DOHH2 (cell line): ENCODE measurements at regions not wholly inside any gene's neighbourhood (a gene's known extent, or its start where the extent isn't known, plus 50 kb on each side); places are given as distances from the start of the nearest gene placed in this dataset.

Experiments used
- H3F3A ChIP-seq: fragments of 200-600 bp; sonication (generic), shearing (Covaris generic); 2 replicates; pipeline ENCODE4 v1.6.0; 2016; ENCODE audit warnings: antibody characterized with exemption, mild to moderate bottlenecking; ENCODE audit not compliant: control insufficient read depth, insufficient read depth
- H3K27ac ChIP-seq: fragments of 200-600 bp; sonication (generic); 2 replicates; pipeline ENCODE4 v1.5.1; 2014; ENCODE audit warnings: low read depth, mild to moderate bottlenecking, low read length, moderate library complexity
- H3K27me3 ChIP-seq: fragments of 200-600 bp; sonication (generic); 2 replicates; pipeline ENCODE4 v1.6.1; 2014; ENCODE audit warnings: mild to moderate bottlenecking, low read length, mixed read lengths; ENCODE audit not compliant: control insufficient read depth
- H3K36me3 ChIP-seq: fragments of 200-600 bp; sonication (generic); 2 replicates; pipeline ENCODE4 v1.6.1; 2014; ENCODE audit warnings: mild to moderate bottlenecking, low read length, moderate library complexity, mixed read lengths; ENCODE audit not compliant: control insufficient read depth
- H3K4me1 ChIP-seq: fragments of 200-600 bp; sonication (generic); 2 replicates; pipeline ENCODE4 v1.6.1; 2014; ENCODE audit warnings: mild to moderate bottlenecking, low read length, mixed read lengths; ENCODE audit not compliant: control insufficient read depth
- H3K4me2 ChIP-seq: fragments of 200-600 bp; sonication (generic); 2 replicates; pipeline ENCODE4 v1.6.0; 2014; ENCODE audit warnings: mild to moderate bottlenecking, low read length, moderate library complexity
- H3K4me3 ChIP-seq: fragments of 200-600 bp; sonication (generic); 2 replicates; pipeline ENCODE4 v1.5.1; 2014; ENCODE audit warnings: mild to moderate bottlenecking, low read length, mixed read lengths
- H3K79me2 ChIP-seq: fragments of 200-600 bp; sonication (generic); 2 replicates; pipeline ENCODE4 v1.6.1; 2014; ENCODE audit warnings: mild to moderate bottlenecking, low read length, mixed read lengths; ENCODE audit not compliant: control insufficient read depth
- H3K9me2 ChIP-seq: fragments of 200-600 bp; sonication (generic); replicated peaks from 2 replicates; pipeline ENCODE4 v1.6.1; 2014; ENCODE audit warnings: mild to moderate bottlenecking, low read length, mixed read lengths; ENCODE audit not compliant: control insufficient read depth
- H3K9me3 ChIP-seq: fragments of 200-600 bp; sonication (generic); 2 replicates; pipeline ENCODE4 v1.6.1; 2014; ENCODE audit warnings: antibody characterized with exemption, low read length, mixed read lengths; ENCODE audit not compliant: control insufficient read depth, insufficient read depth
- H4K20me1 ChIP-seq: fragments of 200-600 bp; sonication (generic); 2 replicates; pipeline ENCODE4 v1.6.0; 2014; ENCODE audit warnings: low read depth, mild to moderate bottlenecking, antibody characterized with exemption, low read length, moderate library complexity; ENCODE audit not compliant: control insufficient read depth, insufficient read depth
- CTCF ChIP-seq: fragments of 200-600 bp; sonication (generic); IDR thresholded peaks from one replicate; pipeline ENCODE4 v1.5.1; 2014; ENCODE audit warnings: antibody characterized with exemption, mild to moderate bottlenecking, low read depth, low read length; ENCODE audit not compliant: poor library complexity, severe bottlenecking
- EZH2phosphoT487 ChIP-seq: fragments of 200-600 bp; sonication (generic); IDR thresholded peaks from 2 replicates; pipeline ENCODE4 v1.6.1; 2017; ENCODE audit warnings: borderline replicate concordance, mild to moderate bottlenecking, antibody characterized with exemption, low read length, moderate library complexity, mixed read lengths

- no peak overlapping the region for H3K4me3 ChIP-seq
- H3K79me2 ChIP-seq = no peaks in the 10 kb centered on the region
- TF ChIP-seq CTCF (no peak), EZH2phosphoT487 (no peak)
- H3F3A ChIP-seq = no peaks in the 10 kb centered on the region
- H4K20me1 ChIP-seq = no peaks in the 10 kb centered on the region
- no peaks in the 10 kb centered on the region for H3K4me1 ChIP-seq
- no peaks in the 10 kb centered on the region for H3K27me3 ChIP-seq
- H3K4me2 ChIP-seq = no peak overlapping the region
- H3K36me3 ChIP-seq = no peaks in the 10 kb centered on the region
- no peaks in the 10 kb centered on the region for H3K9me3 ChIP-seq
- H3K9me2 ChIP-seq = no peaks in the 10 kb centered on the region
- H3K27ac ChIP-seq = no peak overlapping the region
Observed at GRCh38 chr15:48063411-48063985, 57.3 kb upstream of the SLC24A5 start.

- Histone ChIP-seq H3K36me3 (no peaks in the 10 kb centered on the region), H3K27ac (no peak overlapping the region), H3K4me3 (no peak overlapping the region), H3K9me2 (no peaks in the 10 kb centered on the region), H3K4me2 (no peak overlapping the region), H4K20me1 (no peaks in the 10 kb centered on the region), H3K4me1 (no peaks in the 10 kb centered on the region), H3K9me3 (no peaks in the 10 kb centered on the region), H3K79me2 (no peaks in the 10 kb centered on the region), H3K27me3 (no peaks in the 10 kb centered on the region), H3F3A (no peaks in the 10 kb centered on the region)
- TF ChIP-seq EZH2phosphoT487 = no peak
- no peak for TF ChIP-seq CTCF
Observed at GRCh38 chr15:48064421-48064820, 56.4 kb upstream of the SLC24A5 start.

- Histone ChIP-seq H3K27ac (no peak overlapping the region), H3K4me3 (no peak overlapping the region), H3K9me3 (no peaks in the 10 kb centered on the region), H3K4me1 (no peaks in the 10 kb centered on the region), H3K27me3 (no peaks in the 10 kb centered on the region), H3K36me3 (no peaks in the 10 kb centered on the region), H3K4me2 (no peak overlapping the region), H3F3A (no peaks in the 10 kb centered on the region), H4K20me1 (no peaks in the 10 kb centered on the region), H3K79me2 (no peaks in the 10 kb centered on the region), H3K9me2 (no peaks in the 10 kb centered on the region)
- TF ChIP-seq EZH2phosphoT487 (no peak), CTCF (no peak)
Observed at GRCh38 chr15:48066456-48066855, 54.3 kb upstream of the SLC24A5 start.
